ENCODE measurements at regions not wholly inside any gene's neighbourhood (a gene's known extent, or its start where the extent isn't known, plus 50 kb on each side); places are given as distances from the start of the nearest gene placed in this dataset.

GRCh38 chr2:22136446-22136845 lies 1012.7 kb downstream of the TDRD15 start:
- TF ChIP-seq EZH2 (IDR thresholded peaks at IDR 0.05) = no peak
- no peak for TF ChIP-seq CTCF (IDR thresholded peaks at IDR 0.05)
- TF ChIP-seq EZH2phosphoT487 (IDR thresholded peaks at IDR 0.05) = no peak
